CD4-positive, alpha-beta memory T cell (primary cell): ENCODE measurements at regions not wholly inside any gene's neighbourhood (a gene's known extent, or its start where the extent isn't known, plus 50 kb on each side); places are given as distances from the start of the nearest gene placed in this dataset.
"Not testable (repeated sequence)": the region's sequence is repeated elsewhere in the genome, so short reads cannot be mapped to it uniquely, and the experiment has no call there.

Experiments
- CTCF ChIA-PET: fragments of 350-600 bp; sonication (Branson Sonifier 250); formaldehyde crosslinking; loops from one replicate; lab custom pipeline; 2021; ENCODE audit warnings: inconsistent platforms; ENCODE audit not compliant: partially characterized antibody; lab: Charles Lee
- POLR2A ChIA-PET: fragments of 350-600 bp; sonication (Branson Sonifier 250); formaldehyde crosslinking; loops from one replicate; lab custom pipeline; 2021; ENCODE audit not compliant: partially characterized antibody; lab: Charles Lee
- DNase-seq, 5 donors: peaks; one replicate each; pipeline versions ENCODE4 v3.0.0 to v3.0.0-alpha.2; 2020 to 2022; ENCODE audit warnings: mixed read lengths in 1 of 5
- H3K27ac ChIP-seq: one replicate; pipeline ENCODE4 v1.7.0; 2013; ENCODE audit warnings: low read depth, low read length
- H3K27me3 ChIP-seq: 2 replicates; pipeline ENCODE4 v1.7.0; 2013; ENCODE audit warnings: mild to moderate bottlenecking, low read length, moderate library complexity; ENCODE audit not compliant: insufficient read depth
- H3K36me3 ChIP-seq: 2 replicates; pipeline ENCODE4 v1.7.0; 2013; ENCODE audit warnings: mild to moderate bottlenecking, low read length, moderate library complexity; ENCODE audit not compliant: insufficient read depth
- H3K4me1 ChIP-seq: 2 replicates; pipeline ENCODE4 v1.7.0; 2013; ENCODE audit warnings: mild to moderate bottlenecking, low read length, moderate library complexity; ENCODE audit not compliant: insufficient read depth
- H3K4me3 ChIP-seq, 2 donors: one replicate each; pipeline ENCODE4 v1.7.0; 2013; ENCODE audit warnings: low read length in 2 of 2, mild to moderate bottlenecking in 1 of 2
- H3K9me3 ChIP-seq, 2 donors: one replicate each; pipeline ENCODE4 v1.7.0; 2013; ENCODE audit warnings: low read length in 2 of 2, control low read depth in 1 of 2; ENCODE audit not compliant: control insufficient read depth in 1 of 2
- H3K27ac Mint-ChIP-seq, 7 donors: one replicate each; pipeline ENCODE4 v1.8.0; 2020 to 2021; ENCODE audit warnings: mixed read lengths in 7 of 7, mild to moderate bottlenecking in 6 of 7, inconsistent platforms in 3 of 7, moderate library complexity in 3 of 7
- H3K27me3 Mint-ChIP-seq, 2 donors: one replicate each; pipeline ENCODE4 v1.8.0; 2020 to 2021; ENCODE audit warnings: mixed read lengths in 2 of 2
- H3K36me3 Mint-ChIP-seq, 2 donors: one replicate each; pipeline ENCODE4 v1.8.0; 2020 to 2021; ENCODE audit warnings: mixed read lengths in 2 of 2, inconsistent platforms in 1 of 2, mild to moderate bottlenecking in 1 of 2
- H3K4me1 Mint-ChIP-seq, 4 donors: one replicate each; pipeline ENCODE4 v1.8.0; 2020 to 2021; ENCODE audit warnings: mixed read lengths in 4 of 4, mild to moderate bottlenecking in 1 of 4
- H3K4me3 Mint-ChIP-seq, 8 donors: one replicate each; pipeline ENCODE4 v1.8.0; 2020 to 2021; ENCODE audit warnings: mixed read lengths in 8 of 8, mild to moderate bottlenecking in 7 of 8, moderate library complexity in 6 of 8, inconsistent platforms in 3 of 8
- H3K9me3 Mint-ChIP-seq, 8 donors: one replicate each; pipeline ENCODE4 v1.8.0; 2020 to 2021; ENCODE audit warnings: mixed read lengths in 8 of 8, mild to moderate bottlenecking in 5 of 8, inconsistent platforms in 3 of 8, moderate library complexity in 1 of 8
- intact Hi-C: fragments of 100-400 bp; cut with micrococcal nuclease; formaldehyde crosslinking; loops from one replicate; pipeline ENCODE4 v1.15.1; 2023

DNA sequence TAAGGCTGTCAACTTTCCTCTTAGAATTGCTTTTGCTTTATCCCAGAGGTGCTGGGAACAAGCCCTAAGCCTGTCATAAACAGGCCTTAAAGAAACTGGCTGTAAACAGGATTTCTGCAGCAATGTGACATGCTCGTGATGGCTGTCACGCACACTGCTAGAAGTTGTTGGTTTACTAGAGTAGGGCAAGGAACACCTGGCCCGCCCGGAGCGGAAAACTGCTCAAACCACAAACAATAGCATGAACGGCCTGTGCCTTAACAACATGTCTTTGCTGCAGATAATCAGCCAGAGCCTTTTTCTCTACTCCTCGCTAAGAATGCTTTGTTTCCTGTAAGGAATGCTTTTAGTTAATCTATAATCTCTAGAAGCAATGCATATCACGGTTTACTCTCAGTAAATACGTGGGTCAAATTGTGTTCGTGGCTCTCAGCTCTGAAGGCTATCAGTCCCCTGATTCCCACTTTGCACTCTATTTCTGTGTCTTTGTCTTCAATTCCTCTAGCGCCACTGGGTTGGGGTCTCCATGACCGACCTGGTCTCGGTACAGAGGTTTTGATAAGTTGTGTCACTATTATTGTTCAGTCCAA lies 318.3 kb downstream of the GLUD2 start:
- no peak overlapping the region for H3K4me3 ChIP-seq
- H3K27ac ChIP-seq = no peak overlapping the region
- Mint-ChIP-seq H3K27ac (no peak overlapping the region), H3K36me3 (no peaks in the 10 kb centered on the region), H3K4me1 (no peaks in the 10 kb centered on the region), H3K9me3 (peaks cover 0 to 6% (median 0%) of the 10 kb centered on the region in 8 donors), H3K27me3 (no peaks in the 10 kb centered on the region), H3K4me3 (no peak overlapping the region)
- H3K9me3 ChIP-seq = no peaks in the 10 kb centered on the region
- DNase-seq = no peak
- POLR2A ChIA-PET = no interaction called here
- CTCF ChIA-PET = no interaction called here
- no peaks in the 10 kb centered on the region for H3K36me3 ChIP-seq
- H3K27me3 ChIP-seq = no peaks in the 10 kb centered on the region
- intact Hi-C loops = no loop called here
- no peaks in the 10 kb centered on the region for H3K4me1 ChIP-seq

DNA sequence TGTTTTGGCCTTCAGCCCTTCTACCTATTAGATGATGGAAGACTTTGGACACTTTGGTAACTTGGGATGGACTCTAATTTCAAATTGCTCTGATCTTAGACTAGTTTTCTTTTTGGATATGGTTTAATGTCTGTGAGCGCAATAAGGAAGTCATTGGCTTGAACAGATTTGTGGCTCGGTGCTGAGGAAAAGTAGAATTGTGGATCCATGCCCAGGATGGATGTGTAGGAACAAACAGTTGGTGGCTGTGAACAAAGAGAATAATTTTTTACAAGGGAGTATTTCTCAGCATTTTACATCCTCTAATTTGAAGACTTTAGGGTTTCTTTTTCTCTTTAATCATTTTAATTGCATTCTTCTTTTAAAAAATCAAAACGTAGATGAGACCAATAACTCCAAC lies 327.1 kb downstream of the GLUD2 start:
- Histone ChIP-seq H3K9me3 (no peaks in the 10 kb centered on the region), H3K27me3 (no peaks in the 10 kb centered on the region), H3K4me3 (no peak overlapping the region), H3K4me1 (no peaks in the 10 kb centered on the region), H3K36me3 (no peaks in the 10 kb centered on the region), H3K27ac (no peak overlapping the region)
- H3K4me3 Mint-ChIP-seq = no peak overlapping the region
- H3K27ac Mint-ChIP-seq = no peak overlapping the region
- H3K36me3 Mint-ChIP-seq = no peaks in the 10 kb centered on the region
- no peaks in the 10 kb centered on the region for H3K4me1 Mint-ChIP-seq
- ChIA-PET POLR2A (no interaction called here), CTCF (no interaction called here)
- no peak for DNase-seq
- intact Hi-C loops = no loop called here
- H3K9me3 Mint-ChIP-seq = peaks cover 0 to 3% (median 0%) of the 10 kb centered on the region in 8 donors
- no peaks in the 10 kb centered on the region for H3K27me3 Mint-ChIP-seq

DNA sequence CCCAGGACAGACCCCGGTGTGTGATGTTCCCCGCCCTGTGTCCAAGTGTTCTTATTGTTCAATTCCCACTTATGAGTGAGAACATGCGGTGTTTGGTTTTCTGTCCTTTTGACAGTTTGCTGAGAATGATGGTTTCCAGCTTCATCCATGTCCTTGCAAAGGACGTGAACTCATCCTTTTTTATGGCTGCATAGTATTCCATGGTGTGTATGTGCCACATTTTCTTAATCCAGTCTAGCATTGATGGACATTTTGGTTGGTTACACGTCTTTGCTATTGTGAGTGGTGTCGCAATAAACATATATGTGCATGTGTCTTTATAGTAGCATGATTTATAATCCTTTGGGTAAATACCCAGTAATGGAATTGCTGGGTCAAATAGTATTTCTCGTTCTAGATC lies 334.5 kb downstream of the GLUD2 start:
- H3K9me3 ChIP-seq, H3K4me3 ChIP-seq, intact Hi-C loops, H3K4me1 ChIP-seq, H3K9me3 Mint-ChIP-seq, H3K27me3 ChIP-seq, H3K36me3 Mint-ChIP-seq, H3K4me1 Mint-ChIP-seq, H3K36me3 ChIP-seq, DNase-seq, CTCF ChIA-PET, H3K27me3 Mint-ChIP-seq, H3K27ac ChIP-seq, H3K4me3 Mint-ChIP-seq, POLR2A ChIA-PET, H3K27ac Mint-ChIP-seq: not testable (repeated sequence)

DNA sequence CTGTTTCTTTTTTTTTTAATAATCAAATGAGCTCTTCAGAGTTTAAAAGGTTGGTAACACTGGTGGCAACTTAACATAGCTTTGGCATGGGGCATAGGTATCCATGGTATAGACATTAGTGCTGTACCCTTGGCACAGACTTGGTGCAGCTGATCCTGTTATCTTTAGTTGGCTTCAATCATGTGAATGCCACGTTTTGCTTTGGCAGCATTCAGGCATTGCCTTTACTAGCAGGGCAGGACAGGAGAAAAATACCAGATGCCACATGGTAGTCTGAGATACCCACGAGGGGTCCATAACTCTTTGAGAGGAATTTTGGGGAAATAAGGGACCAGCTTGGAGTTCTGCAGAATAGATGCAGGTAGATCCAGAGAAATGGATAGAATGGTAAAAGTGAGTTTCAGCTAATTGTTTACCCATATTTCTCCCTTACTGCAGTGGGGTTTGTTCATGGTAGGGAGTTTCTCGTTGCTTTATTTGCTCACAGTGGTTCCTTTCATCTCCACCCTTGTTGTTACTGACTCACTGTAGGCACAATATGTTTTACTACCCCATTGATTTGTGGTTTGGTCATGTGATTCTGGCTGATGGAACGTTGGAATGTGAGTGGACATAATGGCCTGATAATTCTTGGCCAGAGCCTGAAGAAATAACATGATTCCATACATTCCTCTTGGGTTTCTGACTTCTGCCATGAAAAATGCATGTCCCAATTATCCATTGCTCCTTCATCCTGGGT lies 342.7 kb downstream of the GLUD2 start:
- H3K4me3 Mint-ChIP-seq = no peak overlapping the region
- Histone ChIP-seq H3K9me3 (no peaks in the 10 kb centered on the region), H3K4me3 (no peak overlapping the region), H3K27ac (no peak overlapping the region), H3K4me1 (no peaks in the 10 kb centered on the region), H3K36me3 (no peaks in the 10 kb centered on the region), H3K27me3 (no peaks in the 10 kb centered on the region)
- no peaks in the 10 kb centered on the region for H3K4me1 Mint-ChIP-seq
- H3K27me3 Mint-ChIP-seq = no peaks in the 10 kb centered on the region
- DNase-seq = no peak
- no peak overlapping the region for H3K27ac Mint-ChIP-seq
- intact Hi-C loops = no loop called here
- no peaks in the 10 kb centered on the region for H3K9me3 Mint-ChIP-seq
- CTCF ChIA-PET = no interaction called here
- no peaks in the 10 kb centered on the region for H3K36me3 Mint-ChIP-seq
- POLR2A ChIA-PET = no interaction called here

DNA sequence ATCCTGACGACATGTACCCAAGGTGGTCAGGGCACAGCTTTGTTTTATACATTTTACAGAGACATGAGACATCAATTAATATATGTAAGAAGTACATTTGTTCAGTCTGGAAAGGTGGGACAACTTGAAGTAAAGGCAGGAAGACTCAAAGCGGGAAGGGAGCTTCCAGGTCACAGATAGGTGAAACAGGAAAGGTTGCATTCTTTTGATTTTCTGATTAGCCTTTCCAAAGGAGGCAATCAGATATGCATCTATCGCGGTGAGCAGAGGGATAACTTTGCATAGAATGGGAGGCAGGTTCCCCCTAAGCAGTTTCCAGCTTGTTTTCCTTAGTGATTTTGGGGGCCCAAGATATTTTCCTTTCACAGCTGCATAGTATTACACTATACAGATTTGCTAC lies 358.4 kb downstream of the GLUD2 start:
- Histone ChIP-seq H3K27ac (no peak overlapping the region), H3K9me3 (no peaks in the 10 kb centered on the region), H3K36me3 (no peaks in the 10 kb centered on the region), H3K4me3 (no peak overlapping the region), H3K27me3 (no peaks in the 10 kb centered on the region), H3K4me1 (no peaks in the 10 kb centered on the region)
- H3K4me3 Mint-ChIP-seq = no peak overlapping the region
- H3K27me3 Mint-ChIP-seq = no peaks in the 10 kb centered on the region
- no peaks in the 10 kb centered on the region for H3K4me1 Mint-ChIP-seq
- H3K9me3 Mint-ChIP-seq = peaks cover 0 to 2% (median 0%) of the 10 kb centered on the region in 8 donors
- intact Hi-C loops = no loop called here
- no peak for DNase-seq
- POLR2A ChIA-PET = no interaction called here
- CTCF ChIA-PET = no interaction called here
- H3K27ac Mint-ChIP-seq = no peak overlapping the region
- no peaks in the 10 kb centered on the region for H3K36me3 Mint-ChIP-seq

DNA sequence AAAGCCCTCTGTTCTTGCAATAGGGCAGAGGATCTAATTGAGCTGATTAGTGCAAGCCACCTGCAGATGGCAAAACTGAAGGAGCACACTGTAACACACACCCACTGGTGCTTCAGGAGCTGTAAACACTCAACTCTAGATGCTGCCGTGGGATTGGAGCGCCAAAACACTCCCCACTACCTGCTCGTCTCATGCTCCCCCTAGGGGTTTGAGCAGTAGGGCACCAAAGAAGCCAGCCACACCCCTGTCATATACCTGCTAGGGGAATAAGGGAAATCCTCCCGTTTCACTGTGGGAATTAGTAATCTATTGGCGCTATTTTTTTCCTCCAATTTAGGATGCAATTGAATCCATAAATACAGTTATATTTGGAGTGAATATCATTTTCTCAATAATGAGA lies 360.2 kb downstream of the GLUD2 start:
- no peaks in the 10 kb centered on the region for H3K27me3 ChIP-seq
- Mint-ChIP-seq H3K9me3 (peaks cover 0 to 2% (median 0%) of the 10 kb centered on the region in 8 donors), H3K4me3 (no peak overlapping the region), H3K4me1 (no peaks in the 10 kb centered on the region), H3K27me3 (no peaks in the 10 kb centered on the region), H3K36me3 (no peaks in the 10 kb centered on the region), H3K27ac (no peak overlapping the region)
- H3K27ac ChIP-seq = no peak overlapping the region
- H3K36me3 ChIP-seq = no peaks in the 10 kb centered on the region
- H3K9me3 ChIP-seq = no peaks in the 10 kb centered on the region
- no peaks in the 10 kb centered on the region for H3K4me1 ChIP-seq
- no peak overlapping the region for H3K4me3 ChIP-seq
- no peak for DNase-seq
- intact Hi-C loops = no loop called here
- POLR2A ChIA-PET = no interaction called here
- CTCF ChIA-PET = no interaction called here

DNA sequence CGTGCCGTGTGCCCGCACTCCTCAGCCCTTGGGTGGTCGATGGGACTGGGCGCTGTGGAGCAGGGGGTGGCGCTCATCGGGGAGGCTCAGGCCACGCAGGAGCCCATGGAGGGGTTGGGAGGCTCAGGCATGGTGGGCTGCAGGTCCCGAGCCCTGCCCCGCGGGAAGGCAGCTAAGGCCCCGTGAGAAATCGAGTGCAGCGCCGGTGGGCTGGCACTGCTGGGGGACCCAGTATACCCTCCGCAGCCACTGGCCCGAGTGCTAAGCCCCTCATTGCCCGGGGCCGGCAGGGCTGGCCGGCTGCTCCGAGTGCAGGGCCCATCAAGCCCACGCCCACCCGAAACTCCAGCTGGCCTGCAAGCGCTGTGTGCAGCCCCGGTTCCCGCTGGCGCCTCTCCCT lies 384.1 kb downstream of the GLUD2 start:
- POLR2A ChIA-PET, H3K9me3 Mint-ChIP-seq, DNase-seq, H3K9me3 ChIP-seq, CTCF ChIA-PET, H3K4me3 Mint-ChIP-seq, H3K27ac Mint-ChIP-seq, H3K27me3 ChIP-seq, H3K36me3 ChIP-seq, H3K36me3 Mint-ChIP-seq, H3K4me3 ChIP-seq, H3K27ac ChIP-seq, H3K27me3 Mint-ChIP-seq, H3K4me1 ChIP-seq, intact Hi-C loops, H3K4me1 Mint-ChIP-seq: not testable (repeated sequence)
